PFSK-1 (cell line): ENCODE measurements at regions not wholly inside any gene's neighbourhood (a gene's known extent, or its start where the extent isn't known, plus 50 kb on each side); places are given as distances from the start of the nearest gene placed in this dataset.

Source experiments
- FOXP2 ChIP-seq: optimal IDR thresholded peaks from 2 replicates; pipeline ENCODE3; 2011; ENCODE audit warnings: borderline replicate concordance, control low read depth, inconsistent platforms; ENCODE audit not compliant: insufficient read depth; ENCODE audit errors: extremely low read length, extremely low read depth
- POLR2AphosphoS5 ChIP-seq: IDR thresholded peaks from 2 replicates; pipeline ENCODE4 v1.6.1; 2012; ENCODE audit warnings: low read depth, mild to moderate bottlenecking, control low read depth, low read length, moderate library complexity
- REST ChIP-seq, 2 experiments: IDR thresholded peaks; 2 replicates each; pipeline versions ENCODE4 v1.6.1 to v1.8.0; 2011 to 2012; ENCODE audit warnings: low read depth in 2 of 2, low read length in 2 of 2, control low read depth in 1 of 2, inconsistent platforms in 1 of 2, mild to moderate bottlenecking in 1 of 2, moderate library complexity in 1 of 2; ENCODE audit not compliant: insufficient read depth in 1 of 2
- SIN3A ChIP-seq: IDR thresholded peaks from 2 replicates; pipeline ENCODE4 v1.6.1; 2012; ENCODE audit warnings: mild to moderate bottlenecking, low read length, moderate library complexity, borderline replicate concordance; ENCODE audit not compliant: insufficient read depth
- TAF1 ChIP-seq: IDR thresholded peaks from 2 replicates; pipeline ENCODE4 v1.6.1; 2012; ENCODE audit warnings: low read length, control low read depth, borderline replicate concordance; ENCODE audit not compliant: insufficient read depth

GRCh38 chr18:42475157-42475556 lies 520.1 kb downstream of the PIK3C3 start:
- TF ChIP-seq SIN3A (no peak), TAF1 (no peak), REST (IDR thresholded peaks at IDR 0.05; ENCODE audit: insufficient read depth in 1 of 2, low read depth in 2 of 2, low read length in 2 of 2) (no peak), FOXP2 (no peak), POLR2AphosphoS5 (no peak)

- TF ChIP-seq POLR2AphosphoS5 (no peak), SIN3A (no peak), TAF1 (no peak), FOXP2 (no peak), REST (IDR thresholded peaks at IDR 0.05; ENCODE audit: insufficient read depth in 1 of 2, low read depth in 2 of 2, low read length in 2 of 2) (no peak)
Measured at GRCh38 chr18:42477267-42477666, 522.2 kb downstream of the PIK3C3 start.

- TF ChIP-seq POLR2AphosphoS5 (no peak), TAF1 (no peak), SIN3A (no peak), FOXP2 (no peak), REST (IDR thresholded peaks at IDR 0.05; ENCODE audit: insufficient read depth in 1 of 2, low read depth in 2 of 2, low read length in 2 of 2) (no peak)
Measured at GRCh38 chr18:42480441-42480840, 525.4 kb downstream of the PIK3C3 start.

GRCh38 chr18:42484648-42485047 lies 529.6 kb downstream of the PIK3C3 start:
- TF ChIP-seq POLR2AphosphoS5 (no peak), SIN3A (no peak), TAF1 (no peak), FOXP2 (no peak), REST (IDR thresholded peaks at IDR 0.05; ENCODE audit: insufficient read depth in 1 of 2, low read depth in 2 of 2, low read length in 2 of 2) (no peak)

GRCh38 chr18:42486271-42486670 lies 531.2 kb downstream of the PIK3C3 start:
- TF ChIP-seq REST (IDR thresholded peaks at IDR 0.05; ENCODE audit: insufficient read depth in 1 of 2, low read depth in 2 of 2, low read length in 2 of 2) (no peak), SIN3A (no peak), POLR2AphosphoS5 (no peak), FOXP2 (no peak), TAF1 (no peak)
